PC-9 (cell line): ENCODE measurements at regions not wholly inside any gene's neighbourhood (a gene's known extent, or its start where the extent isn't known, plus 50 kb on each side); places are given as distances from the start of the nearest gene placed in this dataset.

Experiments used
- BruUV-seq: library from RNA; stranded (reverse); fragments of 400-500 nt; replicated peaks from 2 replicates; lab custom pipeline; 2021; lab: Mats Ljungman, UMichigan
- CTCF ChIA-PET: fragments of 300-600 bp; sonication (Branson Sonifier 250); formaldehyde crosslinking; loops from one replicate; lab custom pipeline; 2022; ENCODE audit warnings: antibody characterized with exemption; lab: Charles Lee
- POLR2A ChIA-PET: fragments of 300-600 bp; sonication (Branson Sonifier 250); formaldehyde crosslinking; loops from one replicate; lab custom pipeline; 2022; ENCODE audit warnings: antibody characterized with exemption; ENCODE audit not compliant: unreplicated experiment; lab: Charles Lee
- DNase-seq, 2 experiments: peaks; one replicate each; pipeline versions ENCODE4 v3.0.0 to v3.0.0-alpha.2; 2015 to 2022; ENCODE audit warnings: mixed read lengths in 1 of 2
- H2AFZ ChIP-seq: fragments of 200-600 bp; sonication (generic); 2 replicates; pipeline ENCODE4 v1.8.1; 2017; ENCODE audit warnings: antibody characterized with exemption
- H3F3A ChIP-seq: fragments of 200-600 bp; sonication (generic); 2 replicates; pipeline ENCODE4 v1.8.1; 2017; ENCODE audit warnings: antibody characterized with exemption, mild to moderate bottlenecking, low read depth; ENCODE audit not compliant: insufficient read depth
- H3K27ac ChIP-seq: fragments of 200-600 bp; sonication (generic); 2 replicates; pipeline ENCODE4 v1.6.1; 2016; ENCODE audit warnings: mixed run types
- H3K27me3 ChIP-seq: fragments of 200-600 bp; sonication (generic); 2 replicates; pipeline ENCODE4 v1.6.1; 2016; ENCODE audit warnings: low read depth, mixed run types; ENCODE audit not compliant: insufficient read depth
- H3K36me3 ChIP-seq: fragments of 200-600 bp; sonication (generic); 2 replicates; pipeline ENCODE4 v1.6.1; 2016; ENCODE audit warnings: low read depth, mixed run types
- H3K4me1 ChIP-seq: fragments of 200-600 bp; sonication (generic); replicated peaks from 2 replicates; pipeline ENCODE4 v1.6.1; 2016; ENCODE audit warnings: mixed run types; ENCODE audit not compliant: insufficient read depth
- H3K4me2 ChIP-seq: fragments of 200-600 bp; sonication (generic); 2 replicates; pipeline ENCODE4 v1.6.1; 2017; ENCODE audit warnings: mixed run types
- H3K4me3 ChIP-seq: fragments of 200-600 bp; sonication (generic); 2 replicates; pipeline ENCODE4 v1.6.1; 2016; ENCODE audit warnings: mixed run types
- H3K79me2 ChIP-seq: fragments of 200-600 bp; sonication (generic); 2 replicates; pipeline ENCODE4 v1.6.1; 2017; ENCODE audit warnings: low read depth, mixed run types
- H3K9me2 ChIP-seq: fragments of 200-600 bp; sonication (generic); 2 replicates; pipeline ENCODE4 v1.8.1; 2017; ENCODE audit warnings: mild to moderate bottlenecking; ENCODE audit not compliant: insufficient read depth
- H3K9me3 ChIP-seq: fragments of 200-600 bp; sonication (generic); 2 replicates; pipeline ENCODE4 v1.8.1; 2016; ENCODE audit warnings: low read depth; ENCODE audit not compliant: insufficient read depth
- H4K20me1 ChIP-seq: fragments of 200-600 bp; sonication (generic); 2 replicates; pipeline ENCODE4 v1.8.1; 2017; ENCODE audit not compliant: insufficient read depth
- CTCF ChIP-seq: fragments of 200-600 bp; sonication (generic); conservative IDR thresholded peaks from 2 replicates; pipeline ENCODE4 v1.6.1; 2017; ENCODE audit warnings: mixed run types, antibody characterized with exemption, mild to moderate bottlenecking, moderate library complexity
- EZH2 ChIP-seq: fragments of 200-600 bp; sonication (generic); IDR thresholded peaks from 2 replicates; pipeline ENCODE4 v1.8.0; 2017; ENCODE audit warnings: antibody characterized with exemption, low read depth
- intact Hi-C: fragments of 100-400 bp; cut with micrococcal nuclease; formaldehyde crosslinking; loops from one replicate; pipeline ENCODE4 v1.10.0; 2022; ENCODE audit not compliant: unreplicated experiment

GRCh38 chr7:46558482-46559193, 637.6 kb upstream of the IGFBP3 start:
- CTCF ChIA-PET, result interaction anchor here (0.7 to 1.1 kb wide), 3 partner anchors 10 to 73 kb away, joined by 3 to 5 read pairs (median 4); no protein-coding TSS in a partner anchor
- Histone ChIP-seq H3K27ac (peak overlapping the region; percentile 93), H3K27me3 (no peaks in the 10 kb centered on the region), H4K20me1 (no peaks in the 10 kb centered on the region), H3K4me2 (peak overlapping the region; percentile 72), H3K9me3 (peaks cover 22% of the 10 kb centered on the region), H3K36me3 (peaks cover 5% of the 10 kb centered on the region; the same call in 1 of the 2 replicates), H2AFZ (peak overlapping the region; percentile 59; the same call in 1 of the 2 replicates), H3F3A (peaks cover 23% of the 10 kb centered on the region), H3K9me2 (no peaks in the 10 kb centered on the region), H3K4me3 (peak overlapping the region; percentile 21; the same call in 1 of the 2 replicates), H3K4me1 (peaks cover 34% of the 10 kb centered on the region), H3K79me2 (no peaks in the 10 kb centered on the region)
- intact Hi-C loops, result loop anchor here (1.0 to 5.0 kb wide), 6 partner anchors 11 to 374 kb away; no protein-coding TSS in a partner anchor
- BruUV-seq, result no TSS peak
- DNase-seq, result peak; percentile 45 to 87
- TF ChIP-seq EZH2 (no peak), CTCF (no peak)
- POLR2A ChIA-PET, result interaction anchor here (0.5 to 0.8 kb wide), 8 partner anchors 15 to 1228 kb away, joined by 3 to 5 read pairs (median 4); no protein-coding TSS in a partner anchor

- peak in 1 of 2 experiments; percentile 25 for DNase-seq
- intact Hi-C loops, result loop anchor here (1.0 to 5.0 kb wide), 5 partner anchors 13 to 375 kb away; no protein-coding TSS in a partner anchor
- H3F3A ChIP-seq, result peaks cover 23% of the 10 kb centered on the region
- H3K27ac ChIP-seq, result peak overlapping the region; percentile 93
- POLR2A ChIA-PET, result interaction anchor here (0.6 to 0.7 kb wide), 3 partner anchors 56 to 94 kb away, joined by 3 to 5 read pairs (median 3); no protein-coding TSS in a partner anchor
- H3K9me2 ChIP-seq, result no peaks in the 10 kb centered on the region
- H3K4me2 ChIP-seq, result peak overlapping the region; percentile 72; the same call in 1 of the 2 replicates
- CTCF ChIA-PET, result no interaction called here
- no peaks in the 10 kb centered on the region for H4K20me1 ChIP-seq
- peaks cover 22% of the 10 kb centered on the region for H3K9me3 ChIP-seq
- H3K27me3 ChIP-seq, result no peaks in the 10 kb centered on the region
- TF ChIP-seq CTCF, result no peak
- no peak for TF ChIP-seq EZH2
- H3K4me1 ChIP-seq, result peaks cover 34% of the 10 kb centered on the region
- H3K36me3 ChIP-seq, result peaks cover 5% of the 10 kb centered on the region; the same call in 1 of the 2 replicates
- H2AFZ ChIP-seq, result 0 out of 2 replicates have a peak overlapping the region, but pooled peaks have one; percentile 26
- H3K4me3 ChIP-seq, result no peak overlapping the region
- H3K79me2 ChIP-seq, result no peaks in the 10 kb centered on the region
- no TSS peak for BruUV-seq
Measured at GRCh38 chr7:46557781-46558180, 636.7 kb upstream of the IGFBP3 start.

GRCh38 chr7:46557295-46557711, 636.2 kb upstream of the IGFBP3 start:
- POLR2A ChIA-PET, result interaction anchor here (0.6 kb wide), 2 partner anchors 64 to 418 kb away, joined by 3 to 11 read pairs; no protein-coding TSS in a partner anchor
- Histone ChIP-seq H3K4me3 (no peak overlapping the region), H3K4me1 (peaks cover 34% of the 10 kb centered on the region), H4K20me1 (no peaks in the 10 kb centered on the region), H3K27me3 (no peaks in the 10 kb centered on the region), H2AFZ (peak overlapping the region; percentile 26; the same call in 1 of the 2 replicates), H3K9me2 (no peaks in the 10 kb centered on the region), H3K9me3 (peaks cover 22% of the 10 kb centered on the region), H3K4me2 (no peak overlapping the region), H3F3A (peaks cover 23% of the 10 kb centered on the region), H3K27ac (peak overlapping the region; percentile 93), H3K79me2 (no peaks in the 10 kb centered on the region), H3K36me3 (peaks cover 5% of the 10 kb centered on the region; the same call in 1 of the 2 replicates)
- BruUV-seq, result no TSS peak
- DNase-seq, result peak; percentile 37 to 55
- intact Hi-C loops, result loop anchor here (5.0 kb wide), 2 partner anchors 365 to 375 kb away; no protein-coding TSS in a partner anchor
- CTCF ChIA-PET, result no interaction called here
- TF ChIP-seq EZH2 (no peak), CTCF (no peak)
